RWPE2 (cell line): ENCODE measurements at regions not wholly inside any gene's neighbourhood (a gene's known extent, or its start where the extent isn't known, plus 50 kb on each side); places are given as distances from the start of the nearest gene placed in this dataset.

Source experiments
- ATAC-seq: fragments of 200-7000 bp; cut with Tn5 transposase; 3 replicates; pipeline ENCODE4 v1.9.1; 2021; ENCODE audit warnings: low read depth
- DNase-seq: peaks from one replicate; pipeline ENCODE4 v3.0.0-alpha.2; 2020; ENCODE audit warnings: low spot score
- H3K27ac ChIP-seq: fragments of 450-650 bp; 2 replicates; pipeline ENCODE4 v1.5.1; 2017; ENCODE audit warnings: mild to moderate bottlenecking; ENCODE audit not compliant: poor library complexity, severe bottlenecking
- H3K27me3 ChIP-seq: fragments of 250-450 bp; sonication (Bioruptor Pico); 2 replicates; pipeline ENCODE4 v1.5.1; 2021; ENCODE audit warnings: mild to moderate bottlenecking, moderate library complexity; ENCODE audit not compliant: insufficient read depth, poor library complexity, severe bottlenecking
- H3K36me3 ChIP-seq: fragments of 250-450 bp; sonication (Bioruptor Pico); 2 replicates; pipeline ENCODE4 v1.5.1; 2020; ENCODE audit warnings: low read depth, mild to moderate bottlenecking, moderate library complexity
- H3K4me1 ChIP-seq: fragments of 250-450 bp; sonication (Bioruptor Pico); 2 replicates; pipeline ENCODE4 v1.5.1; 2021; ENCODE audit warnings: mild to moderate bottlenecking, moderate library complexity; ENCODE audit not compliant: insufficient read depth, poor library complexity, severe bottlenecking
- H3K4me3 ChIP-seq: fragments of 250-450 bp; sonication (Bioruptor Pico); 2 replicates; pipeline ENCODE4 v1.5.1; 2021; ENCODE audit warnings: mild to moderate bottlenecking, moderate library complexity; ENCODE audit not compliant: severe bottlenecking
- H3K9me3 ChIP-seq: fragments of 250-450 bp; sonication (Bioruptor Pico); 2 replicates; pipeline ENCODE4 v1.5.1; 2021; ENCODE audit warnings: mild to moderate bottlenecking, moderate library complexity; ENCODE audit not compliant: severe bottlenecking
- TF ChIP-seq, protein P1 (sequence below): fragments of 450-650 bp; IDR thresholded peaks from one replicate; pipeline ENCODE4 v1.5.1; 2017; ENCODE audit warnings: mild to moderate bottlenecking, moderate library complexity; ENCODE audit not compliant: poor library complexity, severe bottlenecking

DNA sequence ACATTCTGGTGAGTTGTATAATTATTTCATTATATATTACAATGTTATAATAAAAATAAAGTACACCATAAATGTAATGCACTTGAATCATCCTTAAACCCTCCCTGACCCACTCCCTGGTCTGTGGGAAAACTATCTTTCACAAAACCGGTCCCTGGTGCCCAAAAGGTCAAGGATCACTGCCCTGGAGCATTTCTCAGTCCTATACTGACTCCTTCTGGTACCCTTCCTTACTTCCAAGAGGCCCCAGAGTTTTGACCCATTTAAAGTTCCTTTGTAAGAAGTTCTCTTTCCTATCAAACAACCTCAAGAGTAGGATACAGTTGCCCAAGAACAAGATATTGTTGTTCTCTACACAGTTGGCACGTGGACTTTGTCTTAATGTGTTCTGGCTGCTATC is 88.9 kb upstream of the TRPM3 start:
- H3K4me1 ChIP-seq, result no peaks in the 10 kb centered on the region
- DNase-seq, result no peak
- no peaks in the 10 kb centered on the region for H3K27me3 ChIP-seq
- TF ChIP-seq, protein P1, sequence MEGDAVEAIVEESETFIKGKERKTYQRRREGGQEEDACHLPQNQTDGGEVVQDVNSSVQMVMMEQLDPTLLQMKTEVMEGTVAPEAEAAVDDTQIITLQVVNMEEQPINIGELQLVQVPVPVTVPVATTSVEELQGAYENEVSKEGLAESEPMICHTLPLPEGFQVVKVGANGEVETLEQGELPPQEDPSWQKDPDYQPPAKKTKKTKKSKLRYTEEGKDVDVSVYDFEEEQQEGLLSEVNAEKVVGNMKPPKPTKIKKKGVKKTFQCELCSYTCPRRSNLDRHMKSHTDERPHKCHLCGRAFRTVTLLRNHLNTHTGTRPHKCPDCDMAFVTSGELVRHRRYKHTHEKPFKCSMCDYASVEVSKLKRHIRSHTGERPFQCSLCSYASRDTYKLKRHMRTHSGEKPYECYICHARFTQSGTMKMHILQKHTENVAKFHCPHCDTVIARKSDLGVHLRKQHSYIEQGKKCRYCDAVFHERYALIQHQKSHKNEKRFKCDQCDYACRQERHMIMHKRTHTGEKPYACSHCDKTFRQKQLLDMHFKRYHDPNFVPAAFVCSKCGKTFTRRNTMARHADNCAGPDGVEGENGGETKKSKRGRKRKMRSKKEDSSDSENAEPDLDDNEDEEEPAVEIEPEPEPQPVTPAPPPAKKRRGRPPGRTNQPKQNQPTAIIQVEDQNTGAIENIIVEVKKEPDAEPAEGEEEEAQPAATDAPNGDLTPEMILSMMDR, result no peak
- H3K9me3 ChIP-seq, result no peaks in the 10 kb centered on the region
- H3K4me3 ChIP-seq, result no peak overlapping the region
- no peak overlapping the region for H3K27ac ChIP-seq
- no peaks in the 10 kb centered on the region for H3K36me3 ChIP-seq
- no peak for ATAC-seq

DNA sequence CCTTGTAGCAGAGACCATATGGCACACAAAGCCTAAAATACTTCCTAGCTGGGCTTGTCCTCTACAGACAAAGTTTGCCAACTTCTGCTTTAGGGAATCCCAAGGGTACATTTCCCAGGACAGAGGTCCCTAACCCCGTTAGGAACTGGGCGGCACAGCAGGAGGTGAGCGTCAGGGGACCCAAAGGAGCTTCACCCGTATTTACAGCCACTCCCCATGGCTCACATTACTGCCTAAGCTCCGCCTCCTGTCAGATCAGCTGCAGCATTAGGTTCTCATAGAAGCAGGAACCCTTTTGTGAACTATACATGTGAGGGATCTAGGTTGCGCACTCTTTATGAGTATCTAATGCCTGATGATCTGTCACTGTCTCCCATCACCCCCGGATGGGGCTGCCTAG is 88.5 kb upstream of the TRPM3 start:
- Histone ChIP-seq H3K27ac (no peak overlapping the region), H3K27me3 (no peaks in the 10 kb centered on the region), H3K4me3 (no peak overlapping the region), H3K9me3 (no peaks in the 10 kb centered on the region), H3K36me3 (no peaks in the 10 kb centered on the region), H3K4me1 (no peaks in the 10 kb centered on the region)
- DNase-seq (no peak), ATAC-seq (no peak)
- TF ChIP-seq, protein P1, result no peak

DNA sequence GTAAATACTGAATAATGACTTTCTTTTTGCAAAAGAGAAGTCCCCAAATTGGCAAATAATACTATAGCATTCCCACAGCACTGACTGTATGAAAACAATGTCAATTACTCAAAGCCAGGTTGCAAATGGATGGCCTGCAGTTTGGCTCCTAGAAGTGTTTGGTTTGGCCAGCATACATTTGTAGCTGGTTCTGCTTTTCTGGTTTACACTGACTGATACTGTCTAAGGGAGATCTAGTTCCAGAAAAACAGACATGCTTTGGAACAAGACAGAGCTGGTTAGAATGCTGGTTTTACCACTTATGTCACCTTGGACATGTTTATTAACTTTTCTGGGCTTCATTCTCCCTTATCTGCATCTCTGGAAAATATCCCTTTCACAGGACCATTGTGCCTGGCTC is 81.5 kb upstream of the TRPM3 start:
- Histone ChIP-seq H3K9me3 (no peaks in the 10 kb centered on the region), H3K4me1 (no peaks in the 10 kb centered on the region), H3K36me3 (no peaks in the 10 kb centered on the region), H3K27me3 (no peaks in the 10 kb centered on the region), H3K4me3 (no peak overlapping the region), H3K27ac (no peak overlapping the region)
- TF ChIP-seq, protein P1, result no peak
- no peak for DNase-seq
- no peak for ATAC-seq

DNA sequence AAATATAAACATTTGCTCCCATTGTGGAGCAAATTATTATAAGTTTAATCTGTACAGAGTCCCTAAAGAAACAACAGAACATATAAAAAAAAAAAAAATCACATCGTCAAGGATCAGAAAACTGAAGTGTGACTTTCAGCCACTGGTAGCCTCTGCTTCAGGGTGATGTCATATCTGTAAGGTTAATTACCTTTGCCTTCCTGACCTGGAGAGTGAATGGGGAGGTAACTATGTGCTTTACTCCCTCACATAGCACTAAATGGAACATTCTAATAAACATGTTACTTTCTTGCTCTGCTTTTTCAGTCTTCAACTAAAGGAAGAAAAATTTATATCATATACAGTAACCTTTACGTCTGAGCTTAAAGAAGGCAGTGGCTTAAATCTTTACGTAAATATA is 70.3 kb upstream of the TRPM3 start:
- Histone ChIP-seq H3K4me1 (no peaks in the 10 kb centered on the region), H3K9me3 (no peaks in the 10 kb centered on the region), H3K4me3 (no peak overlapping the region), H3K27me3 (no peaks in the 10 kb centered on the region), H3K27ac (no peak overlapping the region), H3K36me3 (no peaks in the 10 kb centered on the region)
- no peak for DNase-seq
- TF ChIP-seq, protein P1, result no peak
- no peak for ATAC-seq

DNA sequence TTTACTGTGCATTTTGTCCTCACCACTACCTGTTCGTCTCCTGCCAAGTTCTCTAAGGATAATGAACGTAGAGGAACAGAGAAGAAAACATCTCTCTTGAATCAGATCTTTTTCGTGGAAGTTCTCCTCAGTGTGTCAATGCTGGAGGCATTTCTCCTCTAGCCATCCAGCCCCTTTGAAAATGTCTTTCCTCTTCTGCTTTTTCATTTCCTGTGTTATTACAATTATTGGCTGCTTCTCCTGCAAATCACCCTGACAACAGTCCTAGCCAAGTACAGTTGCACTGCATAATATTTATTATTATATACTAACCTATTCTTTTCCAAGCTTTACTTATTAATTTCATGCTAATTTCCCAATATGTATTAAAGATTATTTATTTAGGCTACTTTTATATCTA is 61.8 kb upstream of the TRPM3 start:
- Histone ChIP-seq H3K4me3 (no peak overlapping the region), H3K9me3 (no peaks in the 10 kb centered on the region), H3K4me1 (no peaks in the 10 kb centered on the region), H3K27me3 (no peaks in the 10 kb centered on the region), H3K36me3 (no peaks in the 10 kb centered on the region), H3K27ac (no peak overlapping the region)
- TF ChIP-seq, protein P1, result no peak
- ATAC-seq (no peak), DNase-seq (no peak)
